HepG2 (cell line): ENCODE measurements at regions not wholly inside any gene's neighbourhood (a gene's known extent, or its start where the extent isn't known, plus 50 kb on each side); places are given as distances from the start of the nearest gene placed in this dataset.

ENCODE experiments used
- ATF7 ChIP-seq, 2 experiments: fragments of 450-650 bp in 1 of 2; sonication (generic) in 1 of 2; formaldehyde crosslinking in 1 of 2; IDR thresholded peaks; 2 replicates each; pipeline versions ENCODE4 v1.4.0 to v1.6.1; 2016 to 2020; ENCODE audit warnings: antibody characterized with exemption in 1 of 2, mild to moderate bottlenecking in 1 of 2, missing genetic modification reagents in 1 of 2
- NFE2 ChIP-seq: sonication (generic); formaldehyde crosslinking; IDR thresholded peaks from 2 replicates; pipeline ENCODE4 v1.4.0; 2020; ENCODE audit warnings: missing genetic modification reagents
- PAF1 ChIP-seq: IDR thresholded peaks from 2 replicates; pipeline ENCODE4 v1.6.1; 2016; ENCODE audit warnings: missing genetic modification reagents, missing compliant biosample characterization
- SMC3 ChIP-seq: IDR thresholded peaks from 2 replicates; pipeline ENCODE4 v1.6.1; 2011; ENCODE audit warnings: low read length, improper control_type of control experiment
- ZKSCAN1 ChIP-seq: fragments of 150-350 bp; IDR thresholded peaks from 2 replicates; pipeline ENCODE4 v1.6.1; 2014; ENCODE audit warnings: low read length
- TF ChIP-seq, protein P1 (sequence below): sonication (generic); formaldehyde crosslinking; IDR thresholded peaks from 2 replicates; pipeline ENCODE4 v1.5.0; 2020; ENCODE audit warnings: mild to moderate bottlenecking, missing genetic modification reagents, moderate library complexity
- TF ChIP-seq, protein P2 (sequence below): sonication (generic); formaldehyde crosslinking; conservative IDR thresholded peaks from 2 replicates; pipeline ENCODE4 v1.4.0; 2020; ENCODE audit warnings: missing genetic modification reagents
- TF ChIP-seq, protein P3 (sequence below): sonication (generic); formaldehyde crosslinking; IDR thresholded peaks from 2 replicates; pipeline ENCODE4 v1.4.0; 2020; ENCODE audit warnings: mild to moderate bottlenecking, missing genetic modification reagents, borderline replicate concordance

DNA sequence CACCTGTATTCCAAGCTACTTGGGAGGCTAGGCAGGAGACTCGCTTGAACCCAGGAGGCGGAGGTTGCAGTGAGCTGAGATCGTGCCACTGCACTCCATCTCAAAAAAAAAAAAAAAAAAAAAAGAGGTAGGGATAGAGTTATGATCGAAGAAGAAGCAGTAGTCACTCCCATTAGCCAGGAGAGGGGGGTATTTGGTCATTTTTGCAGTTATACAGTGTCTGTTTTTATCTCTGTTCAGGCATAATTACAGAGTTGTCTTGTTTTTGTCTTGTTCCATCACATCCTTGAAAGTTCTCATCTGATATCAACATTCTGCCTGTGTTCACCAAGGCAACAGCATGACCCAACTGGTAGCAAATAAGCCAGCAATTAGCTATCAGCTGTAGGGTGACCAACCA is 98.5 kb upstream of the TMPO start (continued):
- TF ChIP-seq NFE2 (no peak), PAF1 (no peak), ZKSCAN1 (no peak), SMC3 (peak; percentile 7; the same call in 1 of the 2 replicates), ATF7 (IDR thresholded peaks at IDR 0.05) (no peak), ATF7 (CRISPR knock-in tag; IDR thresholded peaks at IDR 0.05) (no peak)
- TF ChIP-seq, protein P1, sequence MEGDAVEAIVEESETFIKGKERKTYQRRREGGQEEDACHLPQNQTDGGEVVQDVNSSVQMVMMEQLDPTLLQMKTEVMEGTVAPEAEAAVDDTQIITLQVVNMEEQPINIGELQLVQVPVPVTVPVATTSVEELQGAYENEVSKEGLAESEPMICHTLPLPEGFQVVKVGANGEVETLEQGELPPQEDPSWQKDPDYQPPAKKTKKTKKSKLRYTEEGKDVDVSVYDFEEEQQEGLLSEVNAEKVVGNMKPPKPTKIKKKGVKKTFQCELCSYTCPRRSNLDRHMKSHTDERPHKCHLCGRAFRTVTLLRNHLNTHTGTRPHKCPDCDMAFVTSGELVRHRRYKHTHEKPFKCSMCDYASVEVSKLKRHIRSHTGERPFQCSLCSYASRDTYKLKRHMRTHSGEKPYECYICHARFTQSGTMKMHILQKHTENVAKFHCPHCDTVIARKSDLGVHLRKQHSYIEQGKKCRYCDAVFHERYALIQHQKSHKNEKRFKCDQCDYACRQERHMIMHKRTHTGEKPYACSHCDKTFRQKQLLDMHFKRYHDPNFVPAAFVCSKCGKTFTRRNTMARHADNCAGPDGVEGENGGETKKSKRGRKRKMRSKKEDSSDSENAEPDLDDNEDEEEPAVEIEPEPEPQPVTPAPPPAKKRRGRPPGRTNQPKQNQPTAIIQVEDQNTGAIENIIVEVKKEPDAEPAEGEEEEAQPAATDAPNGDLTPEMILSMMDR (CRISPR knock-in tag), result peak; percentile 28
- TF ChIP-seq, protein P2, sequence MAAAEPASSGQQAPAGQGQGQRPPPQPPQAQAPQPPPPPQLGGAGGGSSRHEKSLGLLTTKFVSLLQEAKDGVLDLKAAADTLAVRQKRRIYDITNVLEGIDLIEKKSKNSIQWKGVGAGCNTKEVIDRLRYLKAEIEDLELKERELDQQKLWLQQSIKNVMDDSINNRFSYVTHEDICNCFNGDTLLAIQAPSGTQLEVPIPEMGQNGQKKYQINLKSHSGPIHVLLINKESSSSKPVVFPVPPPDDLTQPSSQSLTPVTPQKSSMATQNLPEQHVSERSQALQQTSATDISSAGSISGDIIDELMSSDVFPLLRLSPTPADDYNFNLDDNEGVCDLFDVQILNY (CRISPR knock-in tag), result no peak
- TF ChIP-seq, protein P3, sequence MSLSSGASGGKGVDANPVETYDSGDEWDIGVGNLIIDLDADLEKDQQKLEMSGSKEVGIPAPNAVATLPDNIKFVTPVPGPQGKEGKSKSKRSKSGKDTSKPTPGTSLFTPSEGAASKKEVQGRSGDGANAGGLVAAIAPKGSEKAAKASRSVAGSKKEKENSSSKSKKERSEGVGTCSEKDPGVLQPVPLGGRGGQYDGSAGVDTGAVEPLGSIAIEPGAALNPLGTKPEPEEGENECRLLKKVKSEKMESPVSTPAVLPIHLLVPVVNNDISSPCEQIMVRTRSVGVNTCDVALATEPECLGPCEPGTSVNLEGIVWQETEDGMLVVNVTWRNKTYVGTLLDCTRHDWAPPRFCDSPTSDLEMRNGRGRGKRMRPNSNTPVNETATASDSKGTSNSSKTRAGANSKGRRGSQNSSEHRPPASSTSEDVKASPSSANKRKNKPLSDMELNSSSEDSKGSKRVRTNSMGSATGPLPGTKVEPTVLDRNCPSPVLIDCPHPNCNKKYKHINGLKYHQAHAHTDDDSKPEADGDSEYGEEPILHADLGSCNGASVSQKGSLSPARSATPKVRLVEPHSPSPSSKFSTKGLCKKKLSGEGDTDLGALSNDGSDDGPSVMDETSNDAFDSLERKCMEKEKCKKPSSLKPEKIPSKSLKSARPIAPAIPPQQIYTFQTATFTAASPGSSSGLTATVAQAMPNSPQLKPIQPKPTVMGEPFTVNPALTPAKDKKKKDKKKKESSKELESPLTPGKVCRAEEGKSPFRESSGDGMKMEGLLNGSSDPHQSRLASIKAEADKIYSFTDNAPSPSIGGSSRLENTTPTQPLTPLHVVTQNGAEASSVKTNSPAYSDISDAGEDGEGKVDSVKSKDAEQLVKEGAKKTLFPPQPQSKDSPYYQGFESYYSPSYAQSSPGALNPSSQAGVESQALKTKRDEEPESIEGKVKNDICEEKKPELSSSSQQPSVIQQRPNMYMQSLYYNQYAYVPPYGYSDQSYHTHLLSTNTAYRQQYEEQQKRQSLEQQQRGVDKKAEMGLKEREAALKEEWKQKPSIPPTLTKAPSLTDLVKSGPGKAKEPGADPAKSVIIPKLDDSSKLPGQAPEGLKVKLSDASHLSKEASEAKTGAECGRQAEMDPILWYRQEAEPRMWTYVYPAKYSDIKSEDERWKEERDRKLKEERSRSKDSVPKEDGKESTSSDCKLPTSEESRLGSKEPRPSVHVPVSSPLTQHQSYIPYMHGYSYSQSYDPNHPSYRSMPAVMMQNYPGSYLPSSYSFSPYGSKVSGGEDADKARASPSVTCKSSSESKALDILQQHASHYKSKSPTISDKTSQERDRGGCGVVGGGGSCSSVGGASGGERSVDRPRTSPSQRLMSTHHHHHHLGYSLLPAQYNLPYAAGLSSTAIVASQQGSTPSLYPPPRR (CRISPR knock-in tag), result no peak
